Activated T-helper 1 cell treated with anti-CD3 and anti-CD28 coated beads, Interleukin-12 subunit alpha, Interleukin-12 subunit beta, Interleukin-2, Interleukin-4 antibody, amounts not matched to agents 30 ng/mL and 10 ng/mL and 1 ng/mL, durations not matched to agents 14 hours and 24 hours and 36 hours (primary cell): ENCODE measurements at regions not wholly inside any gene's neighbourhood (a gene's known extent, or its start where the extent isn't known, plus 50 kb on each side); places are given as distances from the start of the nearest gene placed in this dataset.

Experiments used
- DNase-seq: peaks from one replicate; pipeline ENCODE4 v3.0.0; 2021; ENCODE audit warnings: low spot score
- H3K27ac Mint-ChIP-seq: one replicate; pipeline ENCODE4 v1.8.0; 2021; ENCODE audit warnings: mild to moderate bottlenecking, mixed read lengths
- H3K27me3 Mint-ChIP-seq: one replicate; pipeline ENCODE4 v1.8.0; 2022; ENCODE audit warnings: mild to moderate bottlenecking, moderate library complexity, mixed read lengths; ENCODE audit not compliant: insufficient read depth
- H3K36me3 Mint-ChIP-seq: one replicate; pipeline ENCODE4 v1.8.0; 2021; ENCODE audit warnings: low read depth, mixed read lengths
- H3K4me1 Mint-ChIP-seq: one replicate; pipeline ENCODE4 v1.8.0; 2021; ENCODE audit warnings: low read depth, mixed read lengths
- H3K4me3 Mint-ChIP-seq: one replicate; pipeline ENCODE4 v1.8.0; 2021; ENCODE audit warnings: mild to moderate bottlenecking, moderate library complexity, mixed read lengths
- H3K9me3 Mint-ChIP-seq: one replicate; pipeline ENCODE4 v1.8.0; 2021; ENCODE audit warnings: mixed read lengths
- intact Hi-C: fragments of 100-400 bp; cut with micrococcal nuclease; formaldehyde crosslinking; loops from one replicate; pipeline ENCODE4 v1.15.1; 2024

GRCh38 chr20:1811621-1812498, 83.3 kb upstream of the SIRPA start:
- Mint-ChIP-seq H3K4me1 (no peaks in the 10 kb centered on the region), H3K4me3 (no peak overlapping the region), H3K27me3 (peaks cover 24% of the 10 kb centered on the region), H3K36me3 (no peaks in the 10 kb centered on the region), H3K27ac (no peak overlapping the region), H3K9me3 (no peaks in the 10 kb centered on the region)
- DNase-seq: no peak
- intact Hi-C loops: no loop called here

- H3K27ac Mint-ChIP-seq: no peak overlapping the region
- intact Hi-C loops: no loop called here
- no peak for DNase-seq
Measured at GRCh38 chr20:1810926-1811620, 84.1 kb upstream of the SIRPA start.

GRCh38 chr20:1810572-1810925, 84.7 kb upstream of the SIRPA start:
- Mint-ChIP-seq H3K27ac (no peak overlapping the region), H3K9me3 (no peaks in the 10 kb centered on the region), H3K27me3 (peaks cover 21% of the 10 kb centered on the region), H3K36me3 (no peaks in the 10 kb centered on the region), H3K4me1 (no peaks in the 10 kb centered on the region), H3K4me3 (no peak overlapping the region)
- no peak for DNase-seq
- intact Hi-C loops: no loop called here

More at GRCh38 chr20:1810926-1811620, 84.1 kb upstream of the SIRPA start:
- H3K9me3 Mint-ChIP-seq: no peaks in the 10 kb centered on the region
- H3K4me3 Mint-ChIP-seq: no peak overlapping the region
- no peaks in the 10 kb centered on the region for H3K36me3 Mint-ChIP-seq
- H3K27me3 Mint-ChIP-seq: peaks cover 22% of the 10 kb centered on the region
- no peaks in the 10 kb centered on the region for H3K4me1 Mint-ChIP-seq

- DNase-seq: no peak
- Mint-ChIP-seq H3K4me1 (no peaks in the 10 kb centered on the region), H3K4me3 (no peak overlapping the region), H3K9me3 (no peaks in the 10 kb centered on the region), H3K27ac (no peak overlapping the region), H3K36me3 (no peaks in the 10 kb centered on the region), H3K27me3 (peaks cover 16% of the 10 kb centered on the region)
- intact Hi-C loops: no loop called here
Measured at GRCh38 chr20:1809611-1810510, 85.3 kb upstream of the SIRPA start.

GRCh38 chr20:1809131-1809572, 86.1 kb upstream of the SIRPA start:
- DNase-seq: no peak
- Mint-ChIP-seq H3K4me3 (no peak overlapping the region), H3K27me3 (peaks cover 19% of the 10 kb centered on the region), H3K4me1 (no peaks in the 10 kb centered on the region), H3K27ac (no peak overlapping the region), H3K9me3 (no peaks in the 10 kb centered on the region), H3K36me3 (no peaks in the 10 kb centered on the region)
- intact Hi-C loops: no loop called here

GRCh38 chr20:1808101-1808500, 87.1 kb upstream of the SIRPA start:
- Mint-ChIP-seq H3K27ac (no peak overlapping the region), H3K4me1 (no peaks in the 10 kb centered on the region), H3K36me3 (no peaks in the 10 kb centered on the region), H3K27me3 (peaks cover 19% of the 10 kb centered on the region), H3K4me3 (no peak overlapping the region), H3K9me3 (no peaks in the 10 kb centered on the region)
- DNase-seq: no peak
- intact Hi-C loops: no loop called here

- Mint-ChIP-seq H3K27me3 (peaks cover 22% of the 10 kb centered on the region), H3K4me1 (peaks cover 4% of the 10 kb centered on the region), H3K36me3 (no peaks in the 10 kb centered on the region), H3K9me3 (no peaks in the 10 kb centered on the region), H3K4me3 (no peak overlapping the region), H3K27ac (no peak overlapping the region)
- intact Hi-C loops: no loop called here
- DNase-seq: no peak
Measured at GRCh38 chr20:1807394-1807793, 87.8 kb upstream of the SIRPA start.

GRCh38 chr20:1806456-1806855, 88.8 kb upstream of the SIRPA start:
- intact Hi-C loops: no loop called here
- H3K27ac Mint-ChIP-seq: no peak overlapping the region
- H3K9me3 Mint-ChIP-seq: no peaks in the 10 kb centered on the region

GRCh38 chr20:1805816-1806215, 89.4 kb upstream of the SIRPA start:
- intact Hi-C loops: no loop called here
- H3K27me3 Mint-ChIP-seq: peaks cover 34% of the 10 kb centered on the region
- H3K36me3 Mint-ChIP-seq: no peaks in the 10 kb centered on the region
- H3K27ac Mint-ChIP-seq: no peak overlapping the region
- no peaks in the 10 kb centered on the region for H3K9me3 Mint-ChIP-seq
- DNase-seq: no peak
- H3K4me1 Mint-ChIP-seq: peaks cover 12% of the 10 kb centered on the region
- no peak overlapping the region for H3K4me3 Mint-ChIP-seq

More at GRCh38 chr20:1806456-1806855, 88.8 kb upstream of the SIRPA start:
- Mint-ChIP-seq H3K4me3 (no peak overlapping the region), H3K4me1 (peaks cover 12% of the 10 kb centered on the region), H3K27me3 (peaks cover 31% of the 10 kb centered on the region), H3K36me3 (no peaks in the 10 kb centered on the region)
- no peak for DNase-seq

GRCh38 chr20:1805161-1805581, 90.0 kb upstream of the SIRPA start:
- intact Hi-C loops: no loop called here
- Mint-ChIP-seq H3K4me1 (peaks cover 12% of the 10 kb centered on the region), H3K4me3 (no peak overlapping the region), H3K27ac (no peak overlapping the region), H3K9me3 (no peaks in the 10 kb centered on the region), H3K27me3 (peaks cover 38% of the 10 kb centered on the region), H3K36me3 (no peaks in the 10 kb centered on the region)
- no peak for DNase-seq

- Mint-ChIP-seq H3K9me3 (no peaks in the 10 kb centered on the region), H3K4me1 (peaks cover 12% of the 10 kb centered on the region)
Measured at GRCh38 chr20:1804554-1804956, 90.7 kb upstream of the SIRPA start.

GRCh38 chr20:1803932-1804501, 91.2 kb upstream of the SIRPA start:
- H3K27me3 Mint-ChIP-seq: peaks cover 41% of the 10 kb centered on the region

More at GRCh38 chr20:1804554-1804956, 90.7 kb upstream of the SIRPA start:
- Mint-ChIP-seq H3K36me3 (no peaks in the 10 kb centered on the region), H3K4me3 (no peak overlapping the region), H3K27ac (no peak overlapping the region), H3K27me3 (peaks cover 41% of the 10 kb centered on the region)
- DNase-seq: no peak
- intact Hi-C loops: loop anchor here (5.0 kb wide), 1 partner anchor 93 kb away; the partner anchor contains the start of gene SIRPA

More at GRCh38 chr20:1803932-1804501, 91.2 kb upstream of the SIRPA start:
- H3K4me1 Mint-ChIP-seq: peaks cover 12% of the 10 kb centered on the region
- no peaks in the 10 kb centered on the region for H3K9me3 Mint-ChIP-seq
- H3K36me3 Mint-ChIP-seq: no peaks in the 10 kb centered on the region
- peak overlapping the region; percentile 28 for H3K27ac Mint-ChIP-seq
- DNase-seq: no peak
- H3K4me3 Mint-ChIP-seq: peak overlapping the region; percentile 51
- intact Hi-C loops: loop anchor here (5.0 kb wide), 1 partner anchor 93 kb away; the partner anchor contains the start of gene SIRPA
